HCT116 (cell line): ENCODE measurements at regions not wholly inside any gene's neighbourhood (a gene's known extent, or its start where the extent isn't known, plus 50 kb on each side); places are given as distances from the start of the nearest gene placed in this dataset.

Source experiments
- CEBPB ChIP-seq: IDR thresholded peaks from 2 replicates; pipeline ENCODE4 v1.6.1; 2012; ENCODE audit warnings: low read depth
- CTCF ChIP-seq, 3 experiments: fragments of 200-600 bp in 1 of 3; sonication (generic) in 1 of 3; IDR thresholded peaks in 2 of 3; conservative IDR thresholded peaks in 1 of 3; 2 replicates each; pipeline ENCODE4 v1.5.1; 2012 to 2017; ENCODE audit warnings: low read depth in 2 of 3, low read length in 2 of 3, antibody characterized with exemption in 1 of 3, borderline replicate concordance in 1 of 3, control low read depth in 1 of 3, mild to moderate bottlenecking in 1 of 3, mixed read lengths in 1 of 3, mixed run types in 1 of 3, moderate library complexity in 1 of 3; ENCODE audit not compliant: insufficient read depth in 1 of 3
- EZH2 ChIP-seq: fragments of 200-600 bp; sonication (generic); IDR thresholded peaks from 2 replicates; pipeline ENCODE4 v1.6.1; 2017; ENCODE audit warnings: antibody characterized with exemption, mixed run types
- FOSL1 ChIP-seq: IDR thresholded peaks from 2 replicates; pipeline ENCODE4 v1.6.1; 2012; ENCODE audit warnings: low read depth
- POLR2A ChIP-seq: IDR thresholded peaks from 2 replicates; pipeline ENCODE4 v1.7.0; 2011; ENCODE audit warnings: borderline replicate concordance; ENCODE audit not compliant: insufficient read depth, insufficient read length; ENCODE audit errors: extremely low read depth
- POLR2AphosphoS5 ChIP-seq: IDR thresholded peaks from 2 replicates; pipeline ENCODE4 v1.6.1; 2011; ENCODE audit warnings: mild to moderate bottlenecking, low read depth, low read length, moderate library complexity
- RAD21 ChIP-seq: IDR thresholded peaks from 2 replicates; pipeline ENCODE4 v1.6.1; 2012; ENCODE audit warnings: low read depth, mild to moderate bottlenecking
- SIN3A ChIP-seq: IDR thresholded peaks from 2 replicates; pipeline ENCODE4 v1.6.1; 2012; ENCODE audit warnings: low read depth
- TCF7L2 ChIP-seq: IDR thresholded peaks from 2 replicates; pipeline ENCODE4 v1.7.0; 2011; ENCODE audit warnings: borderline replicate concordance, inconsistent platforms; ENCODE audit not compliant: insufficient read depth, insufficient read length; ENCODE audit errors: extremely low read depth
- YY1 ChIP-seq: IDR thresholded peaks from 2 replicates; pipeline ENCODE4 v1.6.1; 2011; ENCODE audit warnings: low read length, low read depth, moderate library complexity, mild to moderate bottlenecking; ENCODE audit not compliant: insufficient replicate concordance; ENCODE audit errors: extremely low read depth
- ZNF274 ChIP-seq: fragments of 200-500 bp; sonication (Bioruptor generic); IDR thresholded peaks from 2 replicates; pipeline ENCODE4 v1.6.1; 2014; ENCODE audit warnings: mild to moderate bottlenecking, low read depth, low read length, inconsistent platforms
- TF ChIP-seq, protein P1 (sequence below): IDR thresholded peaks from 2 replicates; pipeline ENCODE4 v1.6.1; 2011; ENCODE audit warnings: mild to moderate bottlenecking, low read length, moderate library complexity; ENCODE audit not compliant: insufficient replicate concordance; ENCODE audit errors: extremely low read depth
- TF ChIP-seq, protein P2 (sequence below): IDR thresholded peaks from 2 replicates; pipeline ENCODE4 v1.6.1; 2012

GRCh38 chr3:145183261-145183660 lies 977.7 kb downstream of the PLOD2 start:
- no peak for TF ChIP-seq POLR2A
- TF ChIP-seq EZH2: no peak
- no peak for TF ChIP-seq CTCF (IDR thresholded peaks at IDR 0.05 in 2 of 3, conservative IDR thresholded peaks at IDR 0.05 in 1 of 3; ENCODE audit: borderline replicate concordance in 1 of 3, insufficient read depth in 1 of 3, low read depth in 2 of 3, low read length in 2 of 3)
- no peak for TF ChIP-seq SIN3A
- no peak for TF ChIP-seq POLR2AphosphoS5
- TF ChIP-seq, protein P1, sequence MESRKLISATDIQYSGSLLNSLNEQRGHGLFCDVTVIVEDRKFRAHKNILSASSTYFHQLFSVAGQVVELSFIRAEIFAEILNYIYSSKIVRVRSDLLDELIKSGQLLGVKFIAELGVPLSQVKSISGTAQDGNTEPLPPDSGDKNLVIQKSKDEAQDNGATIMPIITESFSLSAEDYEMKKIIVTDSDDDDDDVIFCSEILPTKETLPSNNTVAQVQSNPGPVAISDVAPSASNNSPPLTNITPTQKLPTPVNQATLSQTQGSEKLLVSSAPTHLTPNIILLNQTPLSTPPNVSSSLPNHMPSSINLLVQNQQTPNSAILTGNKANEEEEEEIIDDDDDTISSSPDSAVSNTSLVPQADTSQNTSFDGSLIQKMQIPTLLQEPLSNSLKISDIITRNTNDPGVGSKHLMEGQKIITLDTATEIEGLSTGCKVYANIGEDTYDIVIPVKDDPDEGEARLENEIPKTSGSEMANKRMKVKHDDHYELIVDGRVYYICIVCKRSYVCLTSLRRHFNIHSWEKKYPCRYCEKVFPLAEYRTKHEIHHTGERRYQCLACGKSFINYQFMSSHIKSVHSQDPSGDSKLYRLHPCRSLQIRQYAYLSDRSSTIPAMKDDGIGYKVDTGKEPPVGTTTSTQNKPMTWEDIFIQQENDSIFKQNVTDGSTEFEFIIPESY: no peak
- no peak for TF ChIP-seq RAD21
- no peak for TF ChIP-seq CEBPB
- no peak for TF ChIP-seq YY1
- no peak for TF ChIP-seq TCF7L2
- no peak for TF ChIP-seq ZNF274
- TF ChIP-seq, protein P2, sequence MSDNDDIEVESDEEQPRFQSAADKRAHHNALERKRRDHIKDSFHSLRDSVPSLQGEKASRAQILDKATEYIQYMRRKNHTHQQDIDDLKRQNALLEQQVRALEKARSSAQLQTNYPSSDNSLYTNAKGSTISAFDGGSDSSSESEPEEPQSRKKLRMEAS: no peak
- no peak for TF ChIP-seq FOSL1
